ENCODE measurements at regions not wholly inside any gene's neighbourhood (a gene's known extent, or its start where the extent isn't known, plus 50 kb on each side); places are given as distances from the start of the nearest gene placed in this dataset.

GRCh38 chr6:6740595-6740994, 152.1 kb downstream of the LY86 start:
- Histone ChIP-seq H4K12ac (ENCODE audit: low read depth, low read length) (no peak overlapping the region), H2BK120ac (ENCODE audit: insufficient read depth, low read length, poor library complexity) (no peak overlapping the region), H3K4me1 (ENCODE audit: control insufficient read depth in 1 of 2, insufficient read depth in 2 of 2, low read length in 2 of 2) (peaks cover 0 to 6% of the 10 kb centered on the region in 2 experiments), H3K79me2 (ENCODE audit: control insufficient read depth, insufficient read depth, low read length, poor library complexity) (no peaks in the 10 kb centered on the region), H4K8ac (ENCODE audit: low read depth, low read length) (no peak overlapping the region), H3K27me3 (ENCODE audit: insufficient read depth, low read length) (no peaks in the 10 kb centered on the region), H2AFZ (ENCODE audit: insufficient read depth, low read length, poor library complexity) (no peak overlapping the region), H2AK5ac (ENCODE audit: low read length) (no peak overlapping the region), H3K36me3 (ENCODE audit: control insufficient read depth in 1 of 2, insufficient read depth in 2 of 2, low read length in 2 of 2) (no peaks in the 10 kb centered on the region), H3K14ac (ENCODE audit: low read length) (no peak overlapping the region), H3K4me3 (ENCODE audit: low read depth, low read length) (no peak overlapping the region), H3K18ac (ENCODE audit: low read length) (no peak overlapping the region), H3K4ac (ENCODE audit: low read depth, low read length) (no peak overlapping the region), H3K27ac (ENCODE audit: low read depth, low read length) (no peak overlapping the region), H3K4me2 (ENCODE audit: low read length) (no peak overlapping the region), H2BK5ac (ENCODE audit: low read depth, low read length, poor library complexity) (no peak overlapping the region), H3K9me3 (ENCODE audit: insufficient read depth, low read depth, low read length) (no peaks in the 10 kb centered on the region), H3K9ac (ENCODE audit: low read length) (no peak overlapping the region), H3K79me1 (ENCODE audit: low read length) (peaks cover 4% of the 10 kb centered on the region), H4K91ac (ENCODE audit: low read depth, low read length) (no peak overlapping the region), H3K23ac (ENCODE audit: low read length) (no peak overlapping the region), H2BK12ac (ENCODE audit: low read length) (no peak overlapping the region)
- no peak for DNase-seq
- no CpG with 5 or more reads among the region's 7 CpGs for WGBS (ENCODE audit: extremely low coverage, insufficient coverage, insufficient read length)

GRCh38 chr6:6741264-6741663, 152.7 kb downstream of the LY86 start:
- Histone ChIP-seq H3K4me3 (ENCODE audit: low read depth, low read length) (no peak overlapping the region), H2AFZ (ENCODE audit: insufficient read depth, low read length, poor library complexity) (no peak overlapping the region), H2AK5ac (ENCODE audit: low read length) (no peak overlapping the region), H2BK12ac (ENCODE audit: low read length) (no peak overlapping the region), H3K9me3 (ENCODE audit: insufficient read depth, low read depth, low read length) (no peaks in the 10 kb centered on the region), H3K4me1 (ENCODE audit: control insufficient read depth in 1 of 2, insufficient read depth in 2 of 2, low read length in 2 of 2) (peaks cover 0 to 6% of the 10 kb centered on the region in 2 experiments), H4K12ac (ENCODE audit: low read depth, low read length) (no peak overlapping the region), H3K27ac (ENCODE audit: low read depth, low read length) (no peak overlapping the region), H3K9ac (ENCODE audit: low read length) (no peak overlapping the region), H3K18ac (ENCODE audit: low read length) (no peak overlapping the region), H3K14ac (ENCODE audit: low read length) (no peak overlapping the region), H4K8ac (ENCODE audit: low read depth, low read length) (no peak overlapping the region), H3K27me3 (ENCODE audit: insufficient read depth, low read length) (no peaks in the 10 kb centered on the region), H3K23ac (ENCODE audit: low read length) (no peak overlapping the region), H3K4ac (ENCODE audit: low read depth, low read length) (no peak overlapping the region), H3K4me2 (ENCODE audit: low read length) (no peak overlapping the region), H3K79me2 (ENCODE audit: control insufficient read depth, insufficient read depth, low read length, poor library complexity) (no peaks in the 10 kb centered on the region), H2BK120ac (ENCODE audit: insufficient read depth, low read length, poor library complexity) (no peak overlapping the region), H4K91ac (ENCODE audit: low read depth, low read length) (no peak overlapping the region), H2BK5ac (ENCODE audit: low read depth, low read length, poor library complexity) (no peak overlapping the region), H3K79me1 (ENCODE audit: low read length) (peaks cover 4% of the 10 kb centered on the region), H3K36me3 (ENCODE audit: control insufficient read depth in 1 of 2, insufficient read depth in 2 of 2, low read length in 2 of 2) (no peaks in the 10 kb centered on the region)
- no peak for DNase-seq
- WGBS (ENCODE audit: extremely low coverage, insufficient coverage, insufficient read length): no CpG with 5 or more reads among the region's 4 CpGs

GRCh38 chr6:6742535-6742934, 154.0 kb downstream of the LY86 start:
- Histone ChIP-seq H3K4me2 (ENCODE audit: low read length) (no peak overlapping the region), H3K27me3 (ENCODE audit: insufficient read depth, low read length) (no peaks in the 10 kb centered on the region), H2AFZ (ENCODE audit: insufficient read depth, low read length, poor library complexity) (no peak overlapping the region), H3K14ac (ENCODE audit: low read length) (no peak overlapping the region), H4K91ac (ENCODE audit: low read depth, low read length) (no peak overlapping the region), H3K36me3 (ENCODE audit: control insufficient read depth in 1 of 2, insufficient read depth in 2 of 2, low read length in 2 of 2) (no peaks in the 10 kb centered on the region), H3K4ac (ENCODE audit: low read depth, low read length) (no peak overlapping the region), H3K79me1 (ENCODE audit: low read length) (peaks cover 4% of the 10 kb centered on the region), H2BK12ac (ENCODE audit: low read length) (no peak overlapping the region), H2AK5ac (ENCODE audit: low read length) (no peak overlapping the region), H2BK120ac (ENCODE audit: insufficient read depth, low read length, poor library complexity) (no peak overlapping the region), H3K27ac (ENCODE audit: low read depth, low read length) (no peak overlapping the region), H3K9me3 (ENCODE audit: insufficient read depth, low read depth, low read length) (no peaks in the 10 kb centered on the region), H3K79me2 (ENCODE audit: control insufficient read depth, insufficient read depth, low read length, poor library complexity) (no peaks in the 10 kb centered on the region), H3K4me1 (ENCODE audit: control insufficient read depth in 1 of 2, insufficient read depth in 2 of 2, low read length in 2 of 2) (no peaks in the 10 kb centered on the region), H3K4me3 (ENCODE audit: low read depth, low read length) (no peak overlapping the region), H3K9ac (ENCODE audit: low read length) (no peak overlapping the region), H3K18ac (ENCODE audit: low read length) (no peak overlapping the region), H3K23ac (ENCODE audit: low read length) (no peak overlapping the region), H4K8ac (ENCODE audit: low read depth, low read length) (no peak overlapping the region), H4K12ac (ENCODE audit: low read depth, low read length) (no peak overlapping the region), H2BK5ac (ENCODE audit: low read depth, low read length, poor library complexity) (no peak overlapping the region)
- no peak for DNase-seq
- no CpG with 5 or more reads among the region's 2 CpGs for WGBS (ENCODE audit: extremely low coverage, insufficient coverage, insufficient read length)

- Histone ChIP-seq H3K79me1 (ENCODE audit: low read length) (peaks cover 2% of the 10 kb centered on the region), H2AFZ (ENCODE audit: insufficient read depth, low read length, poor library complexity) (no peak overlapping the region), H3K27me3 (ENCODE audit: insufficient read depth, low read length) (no peaks in the 10 kb centered on the region), H2BK12ac (ENCODE audit: low read length) (no peak overlapping the region), H3K79me2 (ENCODE audit: control insufficient read depth, insufficient read depth, low read length, poor library complexity) (no peaks in the 10 kb centered on the region), H3K4me3 (ENCODE audit: low read depth, low read length) (no peak overlapping the region), H2AK5ac (ENCODE audit: low read length) (no peak overlapping the region), H3K36me3 (ENCODE audit: control insufficient read depth in 1 of 2, insufficient read depth in 2 of 2, low read length in 2 of 2) (no peaks in the 10 kb centered on the region), H3K4me1 (ENCODE audit: control insufficient read depth in 1 of 2, insufficient read depth in 2 of 2, low read length in 2 of 2) (no peaks in the 10 kb centered on the region), H4K8ac (ENCODE audit: low read depth, low read length) (no peak overlapping the region), H3K18ac (ENCODE audit: low read length) (no peak overlapping the region), H2BK120ac (ENCODE audit: insufficient read depth, low read length, poor library complexity) (no peak overlapping the region), H3K14ac (ENCODE audit: low read length) (no peak overlapping the region), H4K12ac (ENCODE audit: low read depth, low read length) (no peak overlapping the region), H3K4me2 (ENCODE audit: low read length) (no peak overlapping the region), H3K4ac (ENCODE audit: low read depth, low read length) (no peak overlapping the region), H3K23ac (ENCODE audit: low read length) (no peak overlapping the region), H4K91ac (ENCODE audit: low read depth, low read length) (no peak overlapping the region), H3K9ac (ENCODE audit: low read length) (no peak overlapping the region), H3K27ac (ENCODE audit: low read depth, low read length) (no peak overlapping the region), H3K9me3 (ENCODE audit: insufficient read depth, low read depth, low read length) (peaks cover 1% of the 10 kb centered on the region), H2BK5ac (ENCODE audit: low read depth, low read length, poor library complexity) (no peak overlapping the region)
- no peak for DNase-seq
- WGBS (ENCODE audit: extremely low coverage, insufficient coverage, insufficient read length): no CpG with 5 or more reads among the region's 4 CpGs
Measured at GRCh38 chr6:6744551-6744950, 156.0 kb downstream of the LY86 start.
